SK-N-SH treated with all-trans-retinoic acid at 6 μM for 48 hours (cell line): ENCODE measurements at regions not wholly inside any gene's neighbourhood (a gene's known extent, or its start where the extent isn't known, plus 50 kb on each side); places are given as distances from the start of the nearest gene placed in this dataset.

ENCODE experiments used
- ATAC-seq: fragments of 200-7000 bp; cut with Tn5 transposase; 3 replicates; pipeline ENCODE4 v1.9.1; 2020; ENCODE audit warnings: mild to moderate bottlenecking, moderate library complexity
- ESRRG ChIP-seq: fragments of 250-450 bp; sonication (Bioruptor Pico); IDR thresholded peaks from 2 replicates; pipeline ENCODE4 v1.6.1; 2021; ENCODE audit warnings: mild to moderate bottlenecking
- ISL1 ChIP-seq: fragments of 250-450 bp; sonication (Bioruptor Pico); IDR thresholded peaks from 2 replicates; pipeline ENCODE4 v2.1.2; 2022; ENCODE audit warnings: mild to moderate bottlenecking, moderate library complexity
- PPARA ChIP-seq: fragments of 250-450 bp; sonication (Bioruptor Pico); IDR thresholded peaks from 2 replicates; pipeline ENCODE4 v1.5.0; 2020; ENCODE audit warnings: mild to moderate bottlenecking, borderline replicate concordance
- RARB ChIP-seq: fragments of 250-450 bp; sonication (Bioruptor Pico); IDR thresholded peaks from 2 replicates; pipeline ENCODE4 v1.8.0; 2021; ENCODE audit warnings: mild to moderate bottlenecking, moderate library complexity
- SNAI2 ChIP-seq: fragments of 250-450 bp; sonication (Bioruptor Pico); IDR thresholded peaks from 2 replicates; pipeline ENCODE4 v1.5.0; 2020; ENCODE audit warnings: mild to moderate bottlenecking, moderate library complexity
- TCF4 ChIP-seq: fragments of 250-450 bp; sonication (Bioruptor Pico); IDR thresholded peaks from 2 replicates; pipeline ENCODE4 v1.8.0; 2021; ENCODE audit warnings: mild to moderate bottlenecking, moderate library complexity, borderline replicate concordance
- ZC3H10 ChIP-seq: fragments of 250-450 bp; sonication (Bioruptor Pico); IDR thresholded peaks from 2 replicates; pipeline ENCODE4 v1.5.1; 2021; ENCODE audit warnings: mild to moderate bottlenecking, moderate library complexity
- ZFP30 ChIP-seq: fragments of 450-650 bp; formaldehyde crosslinking; IDR thresholded peaks from 2 replicates; pipeline ENCODE4 v1.5.0; 2022; ENCODE audit warnings: mild to moderate bottlenecking, moderate library complexity
- ZNF565 ChIP-seq: fragments of 450-650 bp; formaldehyde crosslinking; conservative IDR thresholded peaks from 2 replicates; pipeline ENCODE4 v1.5.0; 2020; ENCODE audit warnings: low read depth, mild to moderate bottlenecking, moderate library complexity
- ZNF70 ChIP-seq: fragments of 450-650 bp; formaldehyde crosslinking; IDR thresholded peaks from 2 replicates; pipeline ENCODE4 v1.5.0; 2020; ENCODE audit warnings: mild to moderate bottlenecking, moderate library complexity
- ZNF8 ChIP-seq: fragments of 450-650 bp; formaldehyde crosslinking; IDR thresholded peaks from 2 replicates; pipeline ENCODE4 v1.5.0; 2020; ENCODE audit warnings: mild to moderate bottlenecking, moderate library complexity
- TF ChIP-seq, protein P1 (sequence below): fragments of 250-450 bp; sonication (Bioruptor Pico); IDR thresholded peaks from 2 replicates; pipeline ENCODE4 v1.5.1; 2020; ENCODE audit warnings: low read depth, mild to moderate bottlenecking, moderate library complexity
- TF ChIP-seq, protein P2 (sequence below): fragments of 250-450 bp; sonication (Bioruptor Pico); IDR thresholded peaks from 2 replicates; pipeline ENCODE4 v1.8.0; 2020; ENCODE audit warnings: mild to moderate bottlenecking, moderate library complexity, borderline replicate concordance
- TF ChIP-seq, protein P3 (sequence below): fragments of 250-450 bp; sonication (Bioruptor Pico); IDR thresholded peaks from 2 replicates; pipeline ENCODE4 v1.5.1; 2021; ENCODE audit warnings: mild to moderate bottlenecking, moderate library complexity
- TF ChIP-seq, protein P4 (sequence below): fragments of 250-450 bp; sonication (Bioruptor Pico); IDR thresholded peaks from 2 replicates; pipeline ENCODE4 v1.8.0; 2021; ENCODE audit warnings: low read depth, mild to moderate bottlenecking, moderate library complexity, borderline replicate concordance
- TF ChIP-seq, protein P5 (sequence below): fragments of 250-450 bp; sonication (Bioruptor Pico); IDR thresholded peaks from 2 replicates; pipeline ENCODE4 v1.5.0; 2020; ENCODE audit warnings: mild to moderate bottlenecking, moderate library complexity

DNA sequence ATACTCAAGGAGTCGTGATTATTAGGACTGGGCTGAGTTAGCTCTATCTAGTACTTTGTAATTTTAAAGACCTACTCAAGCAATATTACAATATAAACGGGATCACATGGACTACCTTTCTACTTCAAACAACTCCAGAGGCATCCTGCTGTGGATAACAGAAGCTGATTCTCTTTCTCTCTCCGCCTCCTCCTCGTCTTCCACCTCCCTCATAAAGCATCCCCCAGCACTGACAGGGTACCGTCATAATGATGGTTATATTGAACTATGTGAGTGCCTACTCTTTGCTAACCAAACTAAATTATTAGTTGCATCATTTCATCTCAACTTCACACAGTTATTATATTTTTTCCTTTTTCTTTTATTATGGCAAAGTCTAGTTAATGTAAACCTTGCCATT, 165.4 kb upstream of the FOXF1 start:
- TF ChIP-seq ZNF70: no peak
- no peak for TF ChIP-seq ZNF8 (CRISPR knock-in tag)
- TF ChIP-seq, protein P1, sequence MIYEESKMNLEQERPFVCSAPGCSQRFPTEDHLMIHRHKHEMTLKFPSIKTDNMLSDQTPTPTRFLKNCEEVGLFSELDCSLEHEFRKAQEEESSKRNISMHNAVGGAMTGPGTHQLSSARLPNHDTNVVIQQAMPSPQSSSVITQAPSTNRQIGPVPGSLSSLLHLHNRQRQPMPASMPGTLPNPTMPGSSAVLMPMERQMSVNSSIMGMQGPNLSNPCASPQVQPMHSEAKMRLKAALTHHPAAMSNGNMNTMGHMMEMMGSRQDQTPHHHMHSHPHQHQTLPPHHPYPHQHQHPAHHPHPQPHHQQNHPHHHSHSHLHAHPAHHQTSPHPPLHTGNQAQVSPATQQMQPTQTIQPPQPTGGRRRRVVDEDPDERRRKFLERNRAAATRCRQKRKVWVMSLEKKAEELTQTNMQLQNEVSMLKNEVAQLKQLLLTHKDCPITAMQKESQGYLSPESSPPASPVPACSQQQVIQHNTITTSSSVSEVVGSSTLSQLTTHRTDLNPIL: no peak
- TF ChIP-seq TCF4 (CRISPR knock-in tag): no peak
- TF ChIP-seq, protein P2, sequence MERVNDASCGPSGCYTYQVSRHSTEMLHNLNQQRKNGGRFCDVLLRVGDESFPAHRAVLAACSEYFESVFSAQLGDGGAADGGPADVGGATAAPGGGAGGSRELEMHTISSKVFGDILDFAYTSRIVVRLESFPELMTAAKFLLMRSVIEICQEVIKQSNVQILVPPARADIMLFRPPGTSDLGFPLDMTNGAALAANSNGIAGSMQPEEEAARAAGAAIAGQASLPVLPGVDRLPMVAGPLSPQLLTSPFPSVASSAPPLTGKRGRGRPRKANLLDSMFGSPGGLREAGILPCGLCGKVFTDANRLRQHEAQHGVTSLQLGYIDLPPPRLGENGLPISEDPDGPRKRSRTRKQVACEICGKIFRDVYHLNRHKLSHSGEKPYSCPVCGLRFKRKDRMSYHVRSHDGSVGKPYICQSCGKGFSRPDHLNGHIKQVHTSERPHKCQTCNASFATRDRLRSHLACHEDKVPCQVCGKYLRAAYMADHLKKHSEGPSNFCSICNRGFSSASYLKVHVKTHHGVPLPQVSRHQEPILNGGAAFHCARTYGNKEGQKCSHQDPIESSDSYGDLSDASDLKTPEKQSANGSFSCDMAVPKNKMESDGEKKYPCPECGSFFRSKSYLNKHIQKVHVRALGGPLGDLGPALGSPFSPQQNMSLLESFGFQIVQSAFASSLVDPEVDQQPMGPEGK (CRISPR knock-in tag): no peak
- TF ChIP-seq ESRRG (CRISPR knock-in tag): no peak
- TF ChIP-seq SNAI2 (CRISPR knock-in tag): no peak
- no peak for ATAC-seq

DNA sequence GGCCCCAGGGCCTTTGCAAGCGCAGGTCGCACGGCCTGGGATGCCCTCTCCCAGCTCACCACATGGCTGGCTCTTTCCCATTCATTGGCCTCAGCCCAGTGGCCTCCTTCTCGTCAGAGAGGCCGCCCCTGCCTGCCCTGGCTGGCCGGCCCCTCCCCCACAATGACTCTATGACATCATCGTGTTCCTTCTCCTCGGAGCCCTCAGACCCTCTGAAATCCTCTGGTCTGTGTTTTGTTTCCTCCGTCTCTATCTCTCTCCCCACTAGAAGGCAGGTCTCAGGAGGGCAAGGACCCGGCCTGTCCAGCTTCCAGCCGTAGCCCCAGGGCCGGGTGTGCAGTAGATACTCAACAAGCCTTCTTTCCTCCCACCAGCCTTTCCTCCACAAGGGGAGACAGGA, 164.8 kb upstream of the FOXF1 start:
- no peak for TF ChIP-seq ZFP30
- TF ChIP-seq, protein P1: no peak
- TF ChIP-seq ISL1 (CRISPR knock-in tag): no peak
- TF ChIP-seq ZNF565 (CRISPR knock-in tag): no peak
- TF ChIP-seq, protein P3, sequence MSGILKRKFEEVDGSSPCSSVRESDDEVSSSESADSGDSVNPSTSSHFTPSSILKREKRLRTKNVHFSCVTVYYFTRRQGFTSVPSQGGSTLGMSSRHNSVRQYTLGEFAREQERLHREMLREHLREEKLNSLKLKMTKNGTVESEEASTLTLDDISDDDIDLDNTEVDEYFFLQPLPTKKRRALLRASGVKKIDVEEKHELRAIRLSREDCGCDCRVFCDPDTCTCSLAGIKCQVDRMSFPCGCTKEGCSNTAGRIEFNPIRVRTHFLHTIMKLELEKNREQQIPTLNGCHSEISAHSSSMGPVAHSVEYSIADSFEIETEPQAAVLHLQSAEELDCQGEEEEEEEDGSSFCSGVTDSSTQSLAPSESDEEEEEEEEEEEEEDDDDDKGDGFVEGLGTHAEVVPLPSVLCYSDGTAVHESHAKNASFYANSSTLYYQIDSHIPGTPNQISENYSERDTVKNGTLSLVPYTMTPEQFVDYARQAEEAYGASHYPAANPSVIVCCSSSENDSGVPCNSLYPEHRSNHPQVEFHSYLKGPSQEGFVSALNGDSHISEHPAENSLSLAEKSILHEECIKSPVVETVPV (CRISPR knock-in tag): no peak
- no peak for TF ChIP-seq ZNF70
- TF ChIP-seq, protein P4, sequence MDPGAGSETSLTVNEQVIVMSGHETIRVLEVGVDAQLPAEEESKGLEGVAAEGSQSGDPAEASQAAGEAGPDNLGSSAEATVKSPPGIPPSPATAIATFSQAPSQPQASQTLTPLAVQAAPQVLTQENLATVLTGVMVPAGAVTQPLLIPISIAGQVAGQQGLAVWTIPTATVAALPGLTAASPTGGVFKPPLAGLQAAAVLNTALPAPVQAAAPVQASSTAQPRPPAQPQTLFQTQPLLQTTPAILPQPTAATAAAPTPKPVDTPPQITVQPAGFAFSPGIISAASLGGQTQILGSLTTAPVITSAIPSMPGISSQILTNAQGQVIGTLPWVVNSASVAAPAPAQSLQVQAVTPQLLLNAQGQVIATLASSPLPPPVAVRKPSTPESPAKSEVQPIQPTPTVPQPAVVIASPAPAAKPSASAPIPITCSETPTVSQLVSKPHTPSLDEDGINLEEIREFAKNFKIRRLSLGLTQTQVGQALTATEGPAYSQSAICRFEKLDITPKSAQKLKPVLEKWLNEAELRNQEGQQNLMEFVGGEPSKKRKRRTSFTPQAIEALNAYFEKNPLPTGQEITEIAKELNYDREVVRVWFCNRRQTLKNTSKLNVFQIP (CRISPR knock-in tag): no peak
- no peak for TF ChIP-seq RARB (CRISPR knock-in tag)
- no peak for ATAC-seq

DNA sequence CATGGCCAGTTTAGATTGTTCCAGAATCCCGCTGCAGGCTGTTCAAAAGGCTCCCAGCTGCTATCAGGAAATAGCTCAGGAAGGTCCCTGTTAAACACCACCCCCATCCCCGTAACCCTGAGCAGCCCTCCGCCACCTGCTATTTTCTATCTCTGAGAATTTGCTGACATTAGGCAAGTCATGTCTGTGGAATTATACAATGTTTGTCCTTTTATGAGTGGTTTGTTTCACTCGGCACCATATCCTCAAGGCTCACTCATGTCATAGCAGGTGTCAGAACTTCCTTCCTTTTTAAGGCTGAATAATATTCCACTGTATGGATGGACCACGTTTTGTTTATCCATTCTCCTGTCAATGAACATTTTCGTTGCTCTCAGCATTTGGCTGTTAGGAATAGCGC, 164.3 kb upstream of the FOXF1 start:
- ATAC-seq: no peak
- TF ChIP-seq ESRRG (CRISPR knock-in tag) (no peak), ZNF70 (no peak), RARB (CRISPR knock-in tag) (no peak), PPARA (CRISPR knock-in tag) (no peak), SNAI2 (CRISPR knock-in tag) (no peak), ZC3H10 (CRISPR knock-in tag) (no peak)
- TF ChIP-seq, protein P5, sequence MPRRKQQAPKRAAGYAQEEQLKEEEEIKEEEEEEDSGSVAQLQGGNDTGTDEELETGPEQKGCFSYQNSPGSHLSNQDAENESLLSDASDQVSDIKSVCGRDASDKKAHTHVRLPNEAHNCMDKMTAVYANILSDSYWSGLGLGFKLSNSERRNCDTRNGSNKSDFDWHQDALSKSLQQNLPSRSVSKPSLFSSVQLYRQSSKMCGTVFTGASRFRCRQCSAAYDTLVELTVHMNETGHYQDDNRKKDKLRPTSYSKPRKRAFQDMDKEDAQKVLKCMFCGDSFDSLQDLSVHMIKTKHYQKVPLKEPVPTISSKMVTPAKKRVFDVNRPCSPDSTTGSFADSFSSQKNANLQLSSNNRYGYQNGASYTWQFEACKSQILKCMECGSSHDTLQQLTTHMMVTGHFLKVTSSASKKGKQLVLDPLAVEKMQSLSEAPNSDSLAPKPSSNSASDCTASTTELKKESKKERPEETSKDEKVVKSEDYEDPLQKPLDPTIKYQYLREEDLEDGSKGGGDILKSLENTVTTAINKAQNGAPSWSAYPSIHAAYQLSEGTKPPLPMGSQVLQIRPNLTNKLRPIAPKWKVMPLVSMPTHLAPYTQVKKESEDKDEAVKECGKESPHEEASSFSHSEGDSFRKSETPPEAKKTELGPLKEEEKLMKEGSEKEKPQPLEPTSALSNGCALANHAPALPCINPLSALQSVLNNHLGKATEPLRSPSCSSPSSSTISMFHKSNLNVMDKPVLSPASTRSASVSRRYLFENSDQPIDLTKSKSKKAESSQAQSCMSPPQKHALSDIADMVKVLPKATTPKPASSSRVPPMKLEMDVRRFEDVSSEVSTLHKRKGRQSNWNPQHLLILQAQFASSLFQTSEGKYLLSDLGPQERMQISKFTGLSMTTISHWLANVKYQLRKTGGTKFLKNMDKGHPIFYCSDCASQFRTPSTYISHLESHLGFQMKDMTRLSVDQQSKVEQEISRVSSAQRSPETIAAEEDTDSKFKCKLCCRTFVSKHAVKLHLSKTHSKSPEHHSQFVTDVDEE (CRISPR knock-in tag): no peak
- TF ChIP-seq, protein P4 (CRISPR knock-in tag): no peak
